Hindlimb muscle (tissue), 1 donor: ENCODE measurements at regions not wholly inside any gene's neighbourhood (a gene's known extent, or its start where the extent isn't known, plus 50 kb on each side); places are given as distances from the start of the nearest gene placed in this dataset.

ENCODE experiments used
- DNase-seq: peaks from one replicate; pipeline ENCODE4 v3.0.0-alpha.2; 2013

DNA sequence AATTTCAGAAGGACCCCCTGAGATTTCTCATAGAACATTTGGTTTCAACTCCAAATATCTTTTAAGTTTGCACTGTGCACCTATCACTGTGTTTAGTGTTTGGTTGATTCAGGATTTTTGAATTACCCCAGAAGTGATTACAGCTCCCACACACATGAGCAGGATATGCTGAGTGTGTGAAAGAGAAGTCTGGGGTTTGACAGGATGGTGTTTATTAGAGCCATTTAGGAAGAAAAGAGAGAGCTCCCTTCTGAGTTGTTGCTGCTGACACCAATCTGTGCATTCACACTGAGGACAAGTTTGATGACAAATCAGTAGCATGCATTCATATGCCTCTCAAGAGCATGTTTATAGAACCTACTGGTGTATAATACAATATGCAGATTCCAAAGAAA lies 118.1 kb downstream of the RPL22L1 start:
- DNase-seq: no peak

DNA sequence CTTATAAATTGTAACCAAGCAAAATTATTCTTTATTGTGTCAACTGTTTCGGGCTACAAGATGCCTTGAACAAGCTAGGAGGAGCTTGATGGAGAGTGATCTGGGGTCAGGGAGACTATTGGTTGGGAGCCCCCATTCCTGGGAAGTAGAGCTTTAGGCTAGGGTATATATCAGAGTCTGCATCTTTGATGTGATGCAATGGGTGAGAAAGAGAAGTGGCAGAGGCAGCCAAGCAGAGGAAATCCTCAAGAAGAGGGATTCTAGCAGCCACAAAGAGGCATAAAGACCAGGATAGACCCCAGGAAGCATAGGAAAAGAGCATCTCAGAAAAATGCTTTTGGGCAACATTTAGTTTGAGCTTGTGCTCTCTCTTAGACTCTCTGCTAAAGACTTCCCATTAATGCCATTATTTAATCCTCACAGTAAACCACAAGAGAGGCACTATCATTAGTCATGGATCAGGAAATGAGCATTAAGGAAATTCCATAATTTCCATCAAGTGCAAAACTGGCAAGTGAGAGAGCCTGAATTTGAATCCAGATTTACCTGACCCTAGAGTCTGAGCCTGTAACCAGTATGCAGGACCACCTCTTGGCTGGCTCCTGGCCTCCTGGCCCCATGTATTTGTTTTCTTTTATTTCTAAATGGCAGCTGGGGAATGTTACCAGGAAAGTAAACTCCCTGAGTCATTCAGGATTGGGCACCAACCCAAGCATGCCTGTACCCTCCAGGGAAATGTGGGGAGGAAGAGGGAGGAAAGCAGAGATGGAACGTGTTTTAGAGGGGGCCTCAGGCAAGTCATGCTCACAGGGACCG lies 118.7 kb downstream of the RPL22L1 start:
- DNase-seq: no peak

- DNase-seq: no peak
Measured at GRCh38 chr3:170750478-170750830, 119.5 kb downstream of the RPL22L1 start.

GRCh38 chr3:170749765-170750477 lies 120.1 kb downstream of the RPL22L1 start:
- no peak for DNase-seq

DNA sequence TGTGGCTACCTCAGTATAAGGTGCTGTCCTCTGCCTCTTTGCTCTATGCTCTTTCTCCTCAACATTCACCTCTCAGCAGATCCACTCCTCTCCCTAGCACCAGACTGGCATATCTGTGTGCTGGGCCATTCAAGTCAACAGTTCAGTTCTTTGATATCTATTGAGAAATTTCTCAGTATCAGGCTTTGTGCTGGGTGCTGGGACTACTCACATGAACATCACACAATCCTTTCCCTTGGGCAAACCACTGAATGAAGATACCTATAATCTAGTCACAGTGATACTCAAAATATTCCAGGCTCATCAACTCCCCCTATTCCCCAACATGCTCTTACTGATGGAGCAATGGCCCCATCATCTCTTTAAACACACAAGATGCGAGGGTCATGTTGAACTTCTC lies 120.8 kb downstream of the RPL22L1 start:
- DNase-seq: no peak

DNA sequence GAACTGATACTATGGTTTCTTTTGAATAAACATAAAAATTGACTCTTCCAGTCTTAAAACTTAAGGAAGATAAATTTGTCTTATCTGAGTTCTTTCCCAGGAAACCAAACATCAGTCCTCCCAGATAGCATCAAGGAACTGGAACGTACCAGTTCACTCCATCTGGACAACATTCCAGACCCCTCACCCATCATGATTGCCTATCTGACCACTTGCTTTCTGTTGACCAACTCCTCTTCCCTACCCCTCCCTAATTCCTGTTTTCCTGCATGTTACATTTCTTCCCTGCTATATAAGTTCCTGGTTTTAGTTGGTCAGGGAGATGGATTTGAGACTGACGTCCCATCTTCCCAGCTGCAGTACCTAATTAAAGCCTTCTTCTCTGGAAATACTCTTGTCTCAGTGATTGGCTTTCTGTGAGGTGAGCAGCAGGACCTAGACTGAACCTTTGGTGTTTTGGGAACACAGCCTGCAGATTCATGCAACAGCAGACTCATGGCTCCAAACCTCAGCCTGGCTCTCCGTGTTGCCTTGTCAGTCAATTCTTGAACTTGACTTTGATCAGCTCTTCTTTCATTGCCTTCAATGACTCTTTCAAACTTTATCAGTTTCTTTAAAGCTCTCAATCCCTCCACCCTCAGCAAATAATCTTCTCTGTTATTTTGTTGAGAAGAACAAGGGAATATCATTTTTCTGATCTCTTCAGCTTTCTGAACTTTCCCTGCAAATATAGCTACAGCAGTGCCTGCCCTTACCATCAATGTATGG lies 123.6 kb downstream of the RPL22L1 start:
- DNase-seq: no peak

- no peak for DNase-seq
Measured at GRCh38 chr3:170745211-170745718, 124.7 kb downstream of the RPL22L1 start.

DNA sequence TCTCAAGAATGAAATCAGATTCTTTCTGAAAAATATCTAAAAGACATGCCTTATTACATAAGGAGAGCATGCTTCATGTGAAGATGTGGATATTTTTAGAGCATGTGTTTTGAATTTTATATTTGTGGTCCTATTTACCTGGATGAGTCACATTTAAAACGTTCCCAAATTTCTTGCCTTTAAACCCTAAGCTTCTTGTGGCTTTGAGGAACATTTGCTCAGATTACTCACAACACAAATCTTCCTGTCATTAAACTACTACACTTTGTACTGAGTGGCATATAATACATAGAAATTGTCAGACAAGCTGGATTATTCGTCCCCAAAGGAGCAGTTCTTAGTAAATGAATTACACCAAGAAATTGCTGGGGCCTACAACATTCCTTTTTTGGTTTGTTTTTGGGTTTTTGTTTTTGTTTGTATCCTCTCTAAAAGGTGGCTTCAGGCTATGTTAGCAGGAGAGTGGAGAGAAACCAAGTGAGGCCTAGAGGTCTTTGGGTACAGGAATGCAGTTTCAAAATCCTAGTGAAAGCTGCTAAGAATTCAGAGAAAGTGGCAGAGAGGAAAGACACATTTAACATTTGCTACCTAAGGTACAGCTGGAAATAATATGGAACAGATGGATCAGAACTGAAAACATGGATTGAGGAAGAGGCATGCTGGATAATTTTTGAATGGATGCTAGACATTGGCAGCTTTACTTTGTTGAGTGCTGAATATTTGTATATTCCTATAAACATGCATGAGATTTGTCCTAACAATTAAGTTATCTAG lies 128.1 kb downstream of the RPL22L1 start:
- no peak for DNase-seq

GRCh38 chr3:170740726-170741591 lies 129.0 kb downstream of the RPL22L1 start:
- DNase-seq: peak; percentile 30

DNA sequence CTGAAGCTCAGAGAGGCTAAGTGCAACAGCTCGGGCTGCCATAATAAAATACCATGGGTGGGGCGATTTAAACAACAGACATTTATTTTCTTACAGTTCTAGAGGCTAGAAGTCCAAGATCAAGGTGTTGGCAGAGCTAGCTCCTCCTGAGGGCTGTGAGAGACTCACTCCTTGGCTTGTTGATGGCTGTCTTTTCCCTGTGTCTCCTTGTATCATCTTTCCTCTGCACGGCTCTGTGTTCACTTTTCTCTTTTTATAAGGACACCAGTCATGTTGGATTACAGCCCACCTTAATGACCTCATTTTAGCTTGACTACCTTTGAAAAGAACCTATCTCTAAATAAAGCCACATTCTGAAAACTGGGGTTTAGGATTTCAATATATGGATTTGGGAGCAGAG lies 129.7 kb downstream of the RPL22L1 start:
- no peak for DNase-seq

- no peak for DNase-seq
Measured at GRCh38 chr3:170739410-170739809, 130.6 kb downstream of the RPL22L1 start.

GRCh38 chr3:170738766-170739165 lies 131.2 kb downstream of the RPL22L1 start:
- DNase-seq: no peak

DNA sequence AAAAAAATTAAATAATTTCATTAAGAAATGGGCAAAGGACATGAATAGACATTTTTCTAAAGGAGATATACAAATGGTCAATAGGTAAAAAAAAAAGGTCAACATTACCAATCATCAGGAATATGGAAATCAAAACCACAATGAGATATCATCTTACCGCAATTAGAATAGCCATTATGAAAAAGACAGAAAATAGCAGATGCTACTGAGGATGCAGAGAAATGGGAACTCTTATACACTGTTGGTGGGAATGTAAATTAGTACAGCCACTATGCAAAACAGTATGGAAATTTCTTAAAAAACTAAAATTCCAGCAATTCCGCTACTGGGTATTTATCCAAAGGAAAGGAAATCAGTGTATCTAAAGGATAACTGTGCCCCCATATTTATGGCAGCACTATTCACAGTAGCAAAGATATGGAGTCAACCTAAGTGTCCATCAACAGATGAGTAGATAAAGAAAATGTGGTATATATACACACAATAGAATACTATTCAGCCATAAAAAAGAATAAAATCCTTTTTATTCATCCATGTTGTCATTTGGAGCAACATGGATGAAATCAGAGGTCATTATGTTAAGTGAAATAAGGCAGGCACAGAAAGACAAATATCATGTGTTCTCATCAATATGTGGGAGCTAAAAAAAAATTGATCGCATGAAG lies 132.4 kb downstream of the RPL22L1 start:
- no peak for DNase-seq

- DNase-seq: no peak
Measured at GRCh38 chr3:170735821-170736220, 134.2 kb downstream of the RPL22L1 start.

DNA sequence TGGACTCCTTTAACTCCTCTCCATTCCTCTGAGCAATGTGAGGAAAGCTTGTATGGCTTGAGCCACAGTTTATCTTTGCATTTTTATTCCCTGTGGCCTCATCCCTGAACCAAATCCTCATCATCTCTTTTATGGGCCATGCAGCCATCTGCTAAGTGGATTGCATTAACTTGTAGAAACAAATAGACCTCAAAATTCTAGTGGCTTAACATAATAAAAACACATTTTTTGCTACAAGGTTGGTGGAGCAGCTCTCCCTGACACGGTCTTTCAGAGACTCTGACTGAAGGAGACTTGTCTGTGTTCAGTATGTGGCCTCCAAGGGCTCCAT lies 135.3 kb downstream of the RPL22L1 start:
- no peak for DNase-seq

GRCh38 chr3:170734043-170734734 lies 135.8 kb downstream of the RPL22L1 start:
- DNase-seq: no peak

DNA sequence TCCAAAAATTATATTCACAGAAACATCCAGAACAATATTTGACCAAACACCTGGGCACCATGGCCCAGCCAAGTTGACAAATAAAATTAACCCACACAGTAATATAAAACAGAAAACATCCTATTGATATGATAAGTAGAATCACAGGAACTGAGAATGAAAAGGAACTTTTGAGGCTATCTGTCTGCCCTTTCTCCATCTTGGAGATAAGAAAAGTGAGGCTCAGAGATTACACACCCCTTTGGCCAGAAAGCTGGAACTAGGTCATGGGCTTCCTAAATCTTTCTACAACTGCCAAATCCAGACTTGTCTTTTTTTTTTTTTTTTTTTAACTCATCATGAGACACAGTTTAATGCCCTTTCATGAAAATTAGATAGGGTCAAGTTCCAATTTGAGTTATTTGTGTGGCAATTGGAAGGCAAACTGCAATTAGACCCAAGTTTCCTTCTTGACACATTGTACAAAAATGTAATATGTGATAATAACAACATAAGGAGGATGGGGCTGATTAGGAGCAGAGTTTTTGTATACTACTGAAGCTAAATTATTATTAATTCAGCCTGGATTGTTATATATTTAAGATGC lies 137.2 kb downstream of the RPL22L1 start:
- no peak for DNase-seq

DNA sequence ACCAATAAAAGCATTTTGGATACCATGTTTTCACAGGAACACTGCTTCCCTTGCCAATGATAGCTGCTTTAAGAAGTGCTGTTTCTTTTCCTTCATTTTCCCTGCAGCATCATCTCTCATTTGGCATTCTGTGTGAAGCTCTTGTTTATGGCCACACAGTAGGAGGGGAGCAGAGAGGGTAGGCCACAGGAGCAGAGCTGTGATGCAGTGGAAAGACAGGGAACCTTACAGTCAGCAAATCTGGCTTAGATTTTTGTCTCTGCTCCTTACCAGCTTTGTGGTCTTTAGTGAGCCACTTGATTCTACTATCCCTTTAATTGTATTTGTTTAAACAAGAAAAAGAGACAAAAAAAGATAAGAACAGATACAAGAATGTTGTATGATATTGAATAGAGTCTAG lies 138.7 kb downstream of the RPL22L1 start:
- DNase-seq: no peak

DNA sequence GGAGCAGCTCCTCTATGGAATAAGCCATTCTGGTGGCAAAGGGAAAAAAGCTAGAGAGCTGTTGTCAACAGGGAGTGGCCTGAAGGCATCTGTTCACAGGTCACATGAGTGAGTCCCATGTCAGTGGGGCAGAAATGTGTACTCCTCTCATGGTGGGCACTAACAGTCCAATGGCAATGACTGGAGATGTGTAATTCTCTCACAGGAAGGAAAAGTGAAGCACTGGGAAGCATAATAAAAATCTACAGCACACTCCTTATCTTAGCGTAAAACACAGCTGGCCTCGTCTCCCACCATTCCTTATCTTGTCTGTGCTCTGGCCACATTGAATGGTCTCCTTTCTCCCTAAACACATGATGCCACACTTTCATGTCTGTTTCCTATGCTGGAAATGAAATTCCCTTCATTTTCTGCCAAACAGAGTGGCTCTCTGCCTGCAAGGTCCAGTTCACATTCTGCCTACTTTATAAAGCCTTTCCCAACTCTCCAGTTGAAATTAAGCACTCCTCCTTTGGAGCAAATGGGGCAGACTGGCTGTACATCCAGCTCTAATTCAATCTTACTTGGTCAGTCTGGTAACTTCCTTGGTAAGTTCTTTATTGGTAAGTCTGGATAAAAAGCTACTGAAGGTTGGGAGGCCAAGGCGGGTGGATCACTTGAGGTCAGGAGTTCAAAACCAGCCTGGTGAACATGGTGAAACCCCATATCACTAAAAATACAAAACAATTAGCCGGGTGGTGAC lies 139.8 kb downstream of the RPL22L1 start:
- no peak for DNase-seq
